Right lobe of liver (tissue), 4 donors: ENCODE measurements at regions not wholly inside any gene's neighbourhood (a gene's known extent, or its start where the extent isn't known, plus 50 kb on each side); places are given as distances from the start of the nearest gene placed in this dataset.

Experiments used
- CTCF ChIP-seq, 4 donors: fragments of 200-600 bp in 3 of 4; fragments of 450-650 bp in 1 of 4; IDR thresholded peaks; one replicate each; pipeline versions ENCODE4 v1.5.1 to v1.8.0; 2016 to 2022; ENCODE audit warnings: antibody characterized with exemption in 4 of 4, mild to moderate bottlenecking in 2 of 4
- POLR2A ChIP-seq: fragments of 450-650 bp; IDR thresholded peaks from one replicate; pipeline ENCODE4 v1.6.1; 2017; ENCODE audit warnings: antibody characterized with exemption, mild to moderate bottlenecking
- donor health status: DM: no; HTN: no; CAD: no.
- donor health status: DM: no; HTN: no; CAD: no.
- donor health status: DM: no; HTN: yes; CAD: no.

GRCh38 chr7:10536561-10536960, 437.1 kb upstream of the PHF14 start:
- TF ChIP-seq CTCF (IDR thresholded peaks at IDR 0.05): no peak
- TF ChIP-seq POLR2A: no peak
